ENCODE measurements at regions not wholly inside any gene's neighbourhood (a gene's known extent, or its start where the extent isn't known, plus 50 kb on each side); places are given as distances from the start of the nearest gene placed in this dataset.
"Not testable (repeated sequence)": the region's sequence is repeated elsewhere in the genome, so short reads cannot be mapped to it uniquely, and the experiment has no call there.

GRCh38 chr1:69103213-69103612, 464.5 kb upstream of the LRRC7 start:
- POLR2A ChIA-PET = no interaction called here
- DNase-seq (ENCODE audit: extremely low spot score) = no peak
- CTCF ChIA-PET = interaction anchor here (1.2 kb wide), 1 partner anchor 634 kb away, joined by 3 read pairs; no protein-coding TSS in a partner anchor
- TF ChIP-seq SP1 (IDR thresholded peaks at IDR 0.05) (no peak), ELF4 (IDR thresholded peaks at IDR 0.05) (no peak), HDGF (IDR thresholded peaks at IDR 0.05; ENCODE audit: borderline replicate concordance) (no peak), ARNT (IDR thresholded peaks at IDR 0.05) (no peak), BHLHE40 (IDR thresholded peaks at IDR 0.05; ENCODE audit: borderline replicate concordance) (no peak), L3MBTL2 (conservative IDR thresholded peaks at IDR 0.05) (no peak), FOXK2 (IDR thresholded peaks at IDR 0.05) (no peak), SUZ12 (IDR thresholded peaks at IDR 0.05) (no peak), PKNOX1 (IDR thresholded peaks at IDR 0.05) (no peak)

DNA sequence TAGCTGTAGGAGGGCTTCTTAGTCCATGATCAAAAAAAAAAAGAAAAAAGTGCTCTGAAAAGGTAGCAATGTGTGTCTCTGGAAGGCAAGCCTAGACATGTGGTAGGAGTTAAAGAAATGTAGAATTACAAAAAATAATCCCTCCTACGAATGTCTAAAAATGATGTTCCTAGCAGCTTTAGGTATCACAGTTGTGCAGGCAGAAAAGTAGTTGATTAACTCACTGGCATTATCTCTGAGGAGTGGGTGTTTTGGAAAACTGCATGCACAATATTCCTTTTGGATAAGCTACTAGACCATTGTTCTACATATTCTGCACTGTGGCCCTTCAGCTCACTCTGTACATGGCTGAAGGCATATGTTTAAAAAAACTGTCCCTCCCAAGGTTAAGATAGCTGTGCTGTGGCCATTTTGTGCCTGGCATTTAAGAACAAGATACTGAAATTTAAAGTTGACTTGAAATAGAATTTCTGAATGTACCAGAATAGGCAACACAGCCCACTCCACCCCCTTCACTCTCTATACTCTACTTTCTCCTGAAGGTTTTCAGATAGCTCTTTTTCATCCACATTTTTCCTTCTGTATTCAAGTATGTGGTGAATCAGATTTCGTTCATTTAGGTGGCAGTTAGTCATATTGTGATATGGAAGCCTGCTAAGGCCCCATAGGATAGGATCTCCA, 463.9 kb upstream of the LRRC7 start:
- DNase-seq (ENCODE audit: extremely low spot score) = no peak
- no peak for TF ChIP-seq CTBP1 (IDR thresholded peaks at IDR 0.05; ENCODE audit: borderline replicate concordance)
- no peak for TF ChIP-seq HDGF (IDR thresholded peaks at IDR 0.05; ENCODE audit: borderline replicate concordance)
- no peak for TF ChIP-seq BHLHE40 (IDR thresholded peaks at IDR 0.05; ENCODE audit: borderline replicate concordance)
- no peak for TF ChIP-seq FOXK2 (IDR thresholded peaks at IDR 0.05)
- TF ChIP-seq SP1 (IDR thresholded peaks at IDR 0.05) = no peak
- no peak for TF ChIP-seq FOXA1 (IDR thresholded peaks at IDR 0.05)
- TF ChIP-seq TARDBP (IDR thresholded peaks at IDR 0.05) = no peak
- TF ChIP-seq ZNF384 (IDR thresholded peaks at IDR 0.05) = no peak
- TF ChIP-seq FOXM1 (IDR thresholded peaks at IDR 0.05; ENCODE audit: borderline replicate concordance) = no peak
- TF ChIP-seq NFRKB (IDR thresholded peaks at IDR 0.05) = no peak
- no peak for TF ChIP-seq PKNOX1 (IDR thresholded peaks at IDR 0.05)
- no peak for TF ChIP-seq SUZ12 (IDR thresholded peaks at IDR 0.05)
- no peak for TF ChIP-seq LEF1 (IDR thresholded peaks at IDR 0.05; ENCODE audit: borderline replicate concordance)
- no peak for TF ChIP-seq L3MBTL2 (conservative IDR thresholded peaks at IDR 0.05)
- no peak for TF ChIP-seq ELF4 (IDR thresholded peaks at IDR 0.05)
- no peak for TF ChIP-seq ARNT (IDR thresholded peaks at IDR 0.05)
- CTCF ChIA-PET = interaction anchor here (1.2 kb wide), 1 partner anchor 634 kb away, joined by 3 read pairs; no protein-coding TSS in a partner anchor
- POLR2A ChIA-PET = no interaction called here

DNA sequence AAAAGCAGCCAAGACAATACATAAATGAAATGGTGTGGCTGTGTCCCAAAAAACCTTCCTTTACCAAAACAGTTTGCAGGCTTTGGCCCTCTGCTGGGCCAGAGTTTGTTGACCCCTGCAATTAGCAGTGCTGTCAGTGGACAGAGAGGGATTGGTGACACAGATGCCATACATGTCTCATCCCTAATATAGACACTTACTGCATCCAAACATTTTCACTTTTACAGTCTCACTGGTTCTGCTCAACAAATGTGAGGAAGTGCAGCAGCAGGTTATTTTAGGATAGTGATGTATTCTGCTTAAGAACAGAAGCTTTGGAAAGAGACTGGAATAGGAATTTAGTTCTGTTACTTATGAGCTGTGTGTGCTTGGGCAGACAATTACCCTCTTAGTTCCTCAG, 462.8 kb upstream of the LRRC7 start:
- no peak for DNase-seq (ENCODE audit: extremely low spot score)
- POLR2A ChIA-PET = no interaction called here
- CTCF ChIA-PET = no interaction called here
- no peak for TF ChIP-seq SUZ12 (IDR thresholded peaks at IDR 0.05)
- TF ChIP-seq NFRKB (IDR thresholded peaks at IDR 0.05) = no peak
- TF ChIP-seq BHLHE40 (IDR thresholded peaks at IDR 0.05; ENCODE audit: borderline replicate concordance) = no peak
- no peak for TF ChIP-seq L3MBTL2 (conservative IDR thresholded peaks at IDR 0.05)
- TF ChIP-seq CTBP1 (IDR thresholded peaks at IDR 0.05; ENCODE audit: borderline replicate concordance) = no peak
- no peak for TF ChIP-seq SP1 (IDR thresholded peaks at IDR 0.05)
- no peak for TF ChIP-seq FOXM1 (IDR thresholded peaks at IDR 0.05; ENCODE audit: borderline replicate concordance)
- no peak for TF ChIP-seq ELF4 (IDR thresholded peaks at IDR 0.05)
- no peak for TF ChIP-seq FOXK2 (IDR thresholded peaks at IDR 0.05)
- TF ChIP-seq TARDBP (IDR thresholded peaks at IDR 0.05) = no peak
- TF ChIP-seq ARNT (IDR thresholded peaks at IDR 0.05) = no peak
- TF ChIP-seq FOXA1 (IDR thresholded peaks at IDR 0.05) = no peak
- TF ChIP-seq LEF1 (IDR thresholded peaks at IDR 0.05; ENCODE audit: borderline replicate concordance) = no peak
- no peak for TF ChIP-seq PKNOX1 (IDR thresholded peaks at IDR 0.05)
- TF ChIP-seq ZNF384 (IDR thresholded peaks at IDR 0.05) = no peak

DNA sequence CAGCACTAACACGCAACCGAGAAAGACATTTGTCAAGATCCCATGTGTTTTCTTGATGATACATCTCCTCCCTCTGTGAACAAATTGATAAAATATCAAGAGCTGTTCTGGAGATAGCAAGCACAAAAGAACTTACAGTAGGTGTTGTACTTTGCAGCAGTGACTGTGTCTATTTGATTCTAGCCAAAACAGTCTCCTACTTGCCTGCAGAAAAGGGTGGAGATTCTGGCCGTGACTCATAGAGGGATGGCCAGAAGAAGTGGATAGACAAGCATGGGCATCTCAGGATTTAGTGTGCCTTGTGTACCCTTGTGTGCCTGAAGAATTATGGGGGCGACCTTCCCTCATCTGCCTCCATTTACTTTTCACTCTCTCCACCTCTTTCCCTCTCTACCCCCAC, 458.4 kb upstream of the LRRC7 start:
- TF ChIP-seq PKNOX1 (IDR thresholded peaks at IDR 0.05) (no peak), FOXK2 (IDR thresholded peaks at IDR 0.05) (no peak), BHLHE40 (IDR thresholded peaks at IDR 0.05; ENCODE audit: borderline replicate concordance) (no peak), ARNT (IDR thresholded peaks at IDR 0.05) (no peak), ZNF384 (IDR thresholded peaks at IDR 0.05) (no peak), ELF4 (IDR thresholded peaks at IDR 0.05) (no peak), SUZ12 (IDR thresholded peaks at IDR 0.05) (no peak), SP1 (IDR thresholded peaks at IDR 0.05) (no peak), TARDBP (IDR thresholded peaks at IDR 0.05) (no peak), L3MBTL2 (conservative IDR thresholded peaks at IDR 0.05) (no peak), CTBP1 (IDR thresholded peaks at IDR 0.05; ENCODE audit: borderline replicate concordance) (no peak), NFRKB (IDR thresholded peaks at IDR 0.05) (no peak), FOXM1 (IDR thresholded peaks at IDR 0.05; ENCODE audit: borderline replicate concordance) (no peak), HDGF (IDR thresholded peaks at IDR 0.05; ENCODE audit: borderline replicate concordance) (no peak), FOXA1 (IDR thresholded peaks at IDR 0.05) (no peak), LEF1 (IDR thresholded peaks at IDR 0.05; ENCODE audit: borderline replicate concordance) (no peak)
- DNase-seq (ENCODE audit: extremely low spot score) = no peak
- ChIA-PET POLR2A (no interaction called here), CTCF (no interaction called here)

GRCh38 chr1:69110851-69111250, 456.9 kb upstream of the LRRC7 start:
- DNase-seq (ENCODE audit: extremely low spot score) = no peak
- ChIA-PET POLR2A (interaction anchor here (0.7 kb wide), 1 partner anchor 196 kb away, joined by 3 read pairs; no protein-coding TSS in a partner anchor), CTCF (no interaction called here)
- TF ChIP-seq NFRKB (IDR thresholded peaks at IDR 0.05) (no peak), BHLHE40 (IDR thresholded peaks at IDR 0.05; ENCODE audit: borderline replicate concordance) (no peak), TARDBP (IDR thresholded peaks at IDR 0.05) (no peak), ELF4 (IDR thresholded peaks at IDR 0.05) (no peak), FOXK2 (IDR thresholded peaks at IDR 0.05) (no peak), HDGF (IDR thresholded peaks at IDR 0.05; ENCODE audit: borderline replicate concordance) (no peak), CTBP1 (IDR thresholded peaks at IDR 0.05; ENCODE audit: borderline replicate concordance) (no peak), L3MBTL2 (conservative IDR thresholded peaks at IDR 0.05) (no peak), FOXA1 (IDR thresholded peaks at IDR 0.05) (no peak), ARNT (IDR thresholded peaks at IDR 0.05) (no peak), SUZ12 (IDR thresholded peaks at IDR 0.05) (no peak), ZNF384 (IDR thresholded peaks at IDR 0.05) (no peak), PKNOX1 (IDR thresholded peaks at IDR 0.05) (no peak), LEF1 (IDR thresholded peaks at IDR 0.05; ENCODE audit: borderline replicate concordance) (no peak), FOXM1 (IDR thresholded peaks at IDR 0.05; ENCODE audit: borderline replicate concordance) (no peak), SP1 (IDR thresholded peaks at IDR 0.05) (no peak)

DNA sequence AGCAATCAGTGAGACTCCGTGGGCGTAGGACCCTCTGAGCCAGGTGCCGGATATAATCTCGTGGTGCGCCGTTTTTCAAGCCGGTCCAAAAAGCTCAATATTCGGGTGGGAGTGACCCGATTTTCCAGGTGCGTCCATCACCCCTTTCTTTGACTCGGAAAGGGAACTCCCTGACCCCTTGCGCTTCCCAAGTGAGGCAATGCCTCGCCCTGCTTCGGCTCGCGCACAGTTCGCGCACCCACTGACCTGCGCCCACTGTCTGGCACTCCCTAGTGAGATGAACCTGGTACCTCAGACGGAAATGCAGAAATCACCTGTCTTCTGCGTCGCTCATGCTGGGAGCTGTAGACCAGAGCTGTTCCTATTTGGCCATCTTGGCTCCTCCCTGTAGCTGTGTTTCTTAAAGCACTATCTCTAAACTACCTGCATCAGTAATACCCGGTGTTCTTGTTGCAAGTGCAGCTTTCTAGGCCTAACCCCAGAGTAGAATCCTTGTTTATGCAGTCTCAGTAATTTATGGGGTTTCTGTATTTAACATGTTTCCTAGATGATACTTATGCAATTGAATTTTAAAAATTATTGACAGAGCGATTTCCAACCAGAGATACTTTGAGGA, 447.5 kb upstream of the LRRC7 start:
- CTCF ChIA-PET, POLR2A ChIA-PET: not testable (repeated sequence)

More for the DNA sequence above, 447.5 kb upstream of the LRRC7 start:
- DNase-seq (ENCODE audit: extremely low spot score) = not testable (repeated sequence)

Data from HEK293T (cell line).